KMS-11 (cell line): ENCODE measurements at regions not wholly inside any gene's neighbourhood (a gene's known extent, or its start where the extent isn't known, plus 50 kb on each side); places are given as distances from the start of the nearest gene placed in this dataset.

ENCODE experiments used
- H2AFZ ChIP-seq: fragments of 200-600 bp; sonication (generic); 2 replicates; pipeline ENCODE4 v1.6.1; 2016; ENCODE audit warnings: antibody characterized with exemption, mixed run types, low read depth
- H3K27ac ChIP-seq: fragments of 200-600 bp; sonication (generic); 2 replicates; pipeline ENCODE4 v1.6.1; 2016; ENCODE audit warnings: mild to moderate bottlenecking, mixed run types
- H3K27me3 ChIP-seq: fragments of 200-600 bp; sonication (generic); 2 replicates; pipeline ENCODE4 v1.6.1; 2017; ENCODE audit warnings: mild to moderate bottlenecking, low read depth, mixed run types, moderate library complexity; ENCODE audit not compliant: insufficient read depth
- H3K36me3 ChIP-seq: fragments of 200-600 bp; sonication (generic); 2 replicates; pipeline ENCODE4 v1.6.1; 2017; ENCODE audit warnings: mild to moderate bottlenecking, mixed run types; ENCODE audit not compliant: insufficient read depth
- H3K4me1 ChIP-seq: fragments of 200-600 bp; sonication (generic); 2 replicates; pipeline ENCODE4 v1.6.1; 2016; ENCODE audit warnings: mild to moderate bottlenecking, low read depth, mixed run types; ENCODE audit not compliant: poor library complexity, severe bottlenecking
- H3K4me2 ChIP-seq: fragments of 200-600 bp; sonication (generic); 2 replicates; pipeline ENCODE4 v1.7.0; 2016; ENCODE audit warnings: mild to moderate bottlenecking, mixed run types
- H3K4me3 ChIP-seq: fragments of 200-600 bp; sonication (generic); IDR thresholded peaks from 2 replicates; pipeline ENCODE4 v1.6.1; 2017; ENCODE audit warnings: low read depth, low read length, mixed read lengths; ENCODE audit not compliant: insufficient read depth
- H3K79me2 ChIP-seq: fragments of 200-600 bp; sonication (generic); 2 replicates; pipeline ENCODE4 v1.6.1; 2016; ENCODE audit warnings: low read depth, mixed run types; ENCODE audit not compliant: insufficient read depth
- H3K9ac ChIP-seq: fragments of 200-600 bp; sonication (generic); 2 replicates; pipeline ENCODE4 v1.6.1; 2016; ENCODE audit warnings: mild to moderate bottlenecking, mixed run types
- H4K20me1 ChIP-seq: fragments of 200-600 bp; sonication (generic); 2 replicates; pipeline ENCODE4 v1.6.1; 2016; ENCODE audit warnings: mild to moderate bottlenecking, mixed run types; ENCODE audit not compliant: insufficient read depth
- CTCF ChIP-seq: fragments of 200-600 bp; sonication (generic); conservative IDR thresholded peaks from 2 replicates; pipeline ENCODE4 v1.6.1; 2017; ENCODE audit warnings: low read depth, mild to moderate bottlenecking, antibody characterized with exemption, low read length, moderate library complexity, mixed read lengths

GRCh38 chr5:125011419-125011818 is 265.0 kb upstream of the ZNF608 start:
- no peak overlapping the region for H3K4me2 ChIP-seq

GRCh38 chr5:125011947-125012346 is 265.5 kb upstream of the ZNF608 start:
- no peak overlapping the region for H3K4me3 ChIP-seq
- no peaks in the 10 kb centered on the region for H3K27me3 ChIP-seq
- H2AFZ ChIP-seq: no peak overlapping the region
- no peak for TF ChIP-seq CTCF
- no peaks in the 10 kb centered on the region for H4K20me1 ChIP-seq
- no peak overlapping the region for H3K9ac ChIP-seq
- no peaks in the 10 kb centered on the region for H3K4me1 ChIP-seq
- H3K79me2 ChIP-seq: no peaks in the 10 kb centered on the region
- no peak overlapping the region for H3K27ac ChIP-seq
- H3K36me3 ChIP-seq: no peaks in the 10 kb centered on the region
- H3K4me2 ChIP-seq: no peak overlapping the region

More at GRCh38 chr5:125011419-125011818, 265.0 kb upstream of the ZNF608 start:
- Histone ChIP-seq H4K20me1 (no peaks in the 10 kb centered on the region), H3K27ac (no peak overlapping the region), H3K4me1 (peaks cover 2% of the 10 kb centered on the region), H3K4me3 (no peak overlapping the region), H3K79me2 (no peaks in the 10 kb centered on the region), H3K27me3 (no peaks in the 10 kb centered on the region), H3K36me3 (no peaks in the 10 kb centered on the region), H2AFZ (no peak overlapping the region), H3K9ac (no peak overlapping the region)
- TF ChIP-seq CTCF: no peak

DNA sequence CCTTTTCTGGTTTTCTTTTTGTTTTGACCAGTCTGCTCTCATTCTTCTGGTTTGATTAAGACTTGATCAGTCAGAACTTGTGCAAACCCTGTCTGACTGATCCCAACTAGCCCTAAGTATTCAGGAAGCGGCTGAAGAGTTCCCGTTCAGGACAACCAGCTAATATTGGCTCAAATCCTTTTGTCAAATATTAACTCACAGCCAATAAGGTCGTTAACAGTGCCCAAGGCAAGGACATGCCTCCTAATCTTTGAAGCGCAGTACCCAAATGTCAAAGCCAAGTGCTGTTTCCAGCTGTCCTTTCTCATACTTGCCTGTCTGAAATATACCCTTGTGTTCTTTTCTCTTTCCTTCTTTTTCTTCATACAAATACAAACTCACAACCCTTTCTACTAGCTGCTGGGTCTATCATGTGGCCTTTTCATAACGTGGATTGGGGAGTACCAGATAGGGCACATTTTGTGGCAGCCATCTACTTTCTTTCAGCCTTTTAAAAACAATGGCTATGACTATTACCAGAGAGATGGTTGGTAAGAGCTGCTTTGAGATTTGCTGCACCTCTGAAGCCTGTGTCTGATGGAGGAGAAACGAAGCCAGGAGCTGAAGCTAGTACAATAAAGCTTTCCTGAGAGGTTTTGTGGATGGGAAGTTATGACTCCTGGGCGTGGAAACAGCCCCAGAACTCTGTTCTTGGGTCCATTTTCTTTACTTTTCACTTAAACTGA is 266.4 kb upstream of the ZNF608 start:
- H3K27ac ChIP-seq: no peak overlapping the region
- no peaks in the 10 kb centered on the region for H3K36me3 ChIP-seq
- no peak overlapping the region for H2AFZ ChIP-seq
- H3K27me3 ChIP-seq: no peaks in the 10 kb centered on the region
- no peak overlapping the region for H3K9ac ChIP-seq
- H4K20me1 ChIP-seq: no peaks in the 10 kb centered on the region
- no peaks in the 10 kb centered on the region for H3K79me2 ChIP-seq
- no peak for TF ChIP-seq CTCF
- H3K4me1 ChIP-seq: no peaks in the 10 kb centered on the region
- no peak overlapping the region for H3K4me2 ChIP-seq
- H3K4me3 ChIP-seq: no peak overlapping the region

- H3K4me2 ChIP-seq: no peak overlapping the region
These were observed 267.8 kb upstream of the ZNF608 start for GRCh38 chr5:125014202-125014601.

More at GRCh38 chr5:125014202-125014601, 267.8 kb upstream of the ZNF608 start:
- Histone ChIP-seq H3K9ac (no peak overlapping the region), H3K36me3 (no peaks in the 10 kb centered on the region), H2AFZ (no peak overlapping the region), H4K20me1 (no peaks in the 10 kb centered on the region), H3K4me3 (no peak overlapping the region), H3K27me3 (no peaks in the 10 kb centered on the region), H3K4me1 (no peaks in the 10 kb centered on the region), H3K79me2 (no peaks in the 10 kb centered on the region), H3K27ac (no peak overlapping the region)
- TF ChIP-seq CTCF: no peak
